ENCODE measurements at regions not wholly inside any gene's neighbourhood (a gene's known extent, or its start where the extent isn't known, plus 50 kb on each side); places are given as distances from the start of the nearest gene placed in this dataset.
"Not testable (repeated sequence)": the region's sequence is repeated elsewhere in the genome, so short reads cannot be mapped to it uniquely, and the experiment has no call there.

DNA sequence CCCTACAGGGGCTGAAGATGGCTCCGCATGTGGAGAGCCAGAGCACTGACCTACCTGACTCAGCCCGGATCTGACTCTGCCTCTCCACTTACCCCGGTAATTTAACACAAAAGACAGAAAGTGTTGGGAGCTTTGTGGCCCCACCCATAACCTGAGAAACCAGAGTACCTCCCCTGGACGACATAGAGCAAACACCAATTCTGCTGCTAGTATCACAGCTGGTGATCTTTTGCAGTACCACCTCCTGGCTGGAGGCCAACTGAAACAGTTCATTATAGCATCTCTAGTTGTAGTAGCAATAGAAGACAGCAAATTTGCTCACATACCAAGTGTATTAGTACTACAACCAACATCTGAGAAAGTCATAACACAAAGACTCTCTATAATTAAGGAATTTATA, 443.9 kb downstream of the KLHL4 start:
- Histone ChIP-seq H3K9me3 (ENCODE audit: insufficient read depth, low read depth, low read length) (no peaks in the 10 kb centered on the region), H4K20me1 (ENCODE audit: insufficient read depth, low read length) (no peaks in the 10 kb centered on the region), H2AFZ (ENCODE audit: low read depth, low read length) (no peak overlapping the region), H3K4me3 (ENCODE audit: insufficient read depth, low read depth, low read length) (no peak overlapping the region), H3K4me1 (ENCODE audit: insufficient read depth, low read length) (no peaks in the 10 kb centered on the region), H3K9ac (ENCODE audit: low read length) (no peak overlapping the region), H3K36me3 (ENCODE audit: insufficient read depth, low read length) (no peaks in the 10 kb centered on the region), H3K27ac (ENCODE audit: low read depth, low read length) (no peak overlapping the region), H3K27me3 (ENCODE audit: insufficient read depth, low read length) (no peaks in the 10 kb centered on the region), H3K4me2 (ENCODE audit: low read length) (no peak overlapping the region), H3K79me2 (ENCODE audit: insufficient read depth, low read length) (no peaks in the 10 kb centered on the region)
- H3K36me3 Mint-ChIP-seq (ENCODE audit: low read depth, unreplicated experiment) = no peaks in the 10 kb centered on the region
- no peaks in the 10 kb centered on the region for H3K27me3 Mint-ChIP-seq (ENCODE audit: low read depth, unreplicated experiment)
- H3K27ac Mint-ChIP-seq (ENCODE audit: unreplicated experiment) = no peak overlapping the region
- DNase-seq (ENCODE audit: low read depth) (no peak), FAIRE-seq (no peak)
- no peaks in the 10 kb centered on the region for H3K9me3 Mint-ChIP-seq (ENCODE audit: unreplicated experiment)
- TF ChIP-seq, protein P1, sequence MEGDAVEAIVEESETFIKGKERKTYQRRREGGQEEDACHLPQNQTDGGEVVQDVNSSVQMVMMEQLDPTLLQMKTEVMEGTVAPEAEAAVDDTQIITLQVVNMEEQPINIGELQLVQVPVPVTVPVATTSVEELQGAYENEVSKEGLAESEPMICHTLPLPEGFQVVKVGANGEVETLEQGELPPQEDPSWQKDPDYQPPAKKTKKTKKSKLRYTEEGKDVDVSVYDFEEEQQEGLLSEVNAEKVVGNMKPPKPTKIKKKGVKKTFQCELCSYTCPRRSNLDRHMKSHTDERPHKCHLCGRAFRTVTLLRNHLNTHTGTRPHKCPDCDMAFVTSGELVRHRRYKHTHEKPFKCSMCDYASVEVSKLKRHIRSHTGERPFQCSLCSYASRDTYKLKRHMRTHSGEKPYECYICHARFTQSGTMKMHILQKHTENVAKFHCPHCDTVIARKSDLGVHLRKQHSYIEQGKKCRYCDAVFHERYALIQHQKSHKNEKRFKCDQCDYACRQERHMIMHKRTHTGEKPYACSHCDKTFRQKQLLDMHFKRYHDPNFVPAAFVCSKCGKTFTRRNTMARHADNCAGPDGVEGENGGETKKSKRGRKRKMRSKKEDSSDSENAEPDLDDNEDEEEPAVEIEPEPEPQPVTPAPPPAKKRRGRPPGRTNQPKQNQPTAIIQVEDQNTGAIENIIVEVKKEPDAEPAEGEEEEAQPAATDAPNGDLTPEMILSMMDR (IDR thresholded peaks at IDR 0.05; ENCODE audit: insufficient read depth, low read depth, low read length) = no peak
- TF ChIP-seq EZH2 (IDR thresholded peaks at IDR 0.05; ENCODE audit: insufficient read depth, low read length) = no peak
- H3K4me1 Mint-ChIP-seq (ENCODE audit: low read depth, unreplicated experiment) = no peaks in the 10 kb centered on the region
- H3K4me3 Mint-ChIP-seq (ENCODE audit: unreplicated experiment) = no peak overlapping the region

DNA sequence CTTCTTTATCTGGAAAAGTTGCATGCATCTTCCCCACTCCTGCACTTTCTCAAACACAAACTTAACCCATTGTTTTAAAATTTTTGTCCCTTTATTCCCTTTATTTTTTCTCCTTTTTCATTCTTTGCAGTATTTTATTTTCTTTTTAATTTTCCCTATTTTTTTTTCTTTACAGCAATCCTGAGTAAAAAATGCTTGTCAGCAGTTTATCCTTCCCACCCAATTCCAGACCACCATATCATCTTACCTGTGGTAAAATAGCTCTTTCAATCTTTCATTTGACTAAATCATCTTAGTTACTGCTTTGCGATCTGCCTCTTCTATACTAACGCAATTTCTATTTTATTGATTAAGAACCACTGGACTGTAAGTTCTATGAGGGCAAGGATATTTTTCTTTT, 450.5 kb downstream of the KLHL4 start:
- DNase-seq (ENCODE audit: low read depth) (no peak), FAIRE-seq (no peak)
- Mint-ChIP-seq H3K36me3 (ENCODE audit: low read depth, unreplicated experiment) (no peaks in the 10 kb centered on the region), H3K27ac (ENCODE audit: unreplicated experiment) (no peak overlapping the region), H3K27me3 (ENCODE audit: low read depth, unreplicated experiment) (no peaks in the 10 kb centered on the region), H3K4me3 (ENCODE audit: unreplicated experiment) (no peak overlapping the region), H3K4me1 (ENCODE audit: low read depth, unreplicated experiment) (no peaks in the 10 kb centered on the region), H3K9me3 (ENCODE audit: unreplicated experiment) (no peaks in the 10 kb centered on the region)
- H3K27me3 ChIP-seq (ENCODE audit: insufficient read depth, low read length) = no peaks in the 10 kb centered on the region
- no peaks in the 10 kb centered on the region for H3K36me3 ChIP-seq (ENCODE audit: insufficient read depth, low read length)
- no peaks in the 10 kb centered on the region for H4K20me1 ChIP-seq (ENCODE audit: insufficient read depth, low read length)
- no peak overlapping the region for H2AFZ ChIP-seq (ENCODE audit: low read depth, low read length)
- no peaks in the 10 kb centered on the region for H3K9me3 ChIP-seq (ENCODE audit: insufficient read depth, low read depth, low read length)
- no peaks in the 10 kb centered on the region for H3K79me2 ChIP-seq (ENCODE audit: insufficient read depth, low read length)
- H3K27ac ChIP-seq (ENCODE audit: low read depth, low read length) = no peak overlapping the region
- no peak overlapping the region for H3K4me2 ChIP-seq (ENCODE audit: low read length)
- no peaks in the 10 kb centered on the region for H3K4me1 ChIP-seq (ENCODE audit: insufficient read depth, low read length)
- TF ChIP-seq, protein P1 (IDR thresholded peaks at IDR 0.05; ENCODE audit: insufficient read depth, low read depth, low read length) = no peak
- no peak for TF ChIP-seq EZH2 (IDR thresholded peaks at IDR 0.05; ENCODE audit: insufficient read depth, low read length)
- no peak overlapping the region for H3K9ac ChIP-seq (ENCODE audit: low read length)
- H3K4me3 ChIP-seq (ENCODE audit: insufficient read depth, low read depth, low read length) = no peak overlapping the region

DNA sequence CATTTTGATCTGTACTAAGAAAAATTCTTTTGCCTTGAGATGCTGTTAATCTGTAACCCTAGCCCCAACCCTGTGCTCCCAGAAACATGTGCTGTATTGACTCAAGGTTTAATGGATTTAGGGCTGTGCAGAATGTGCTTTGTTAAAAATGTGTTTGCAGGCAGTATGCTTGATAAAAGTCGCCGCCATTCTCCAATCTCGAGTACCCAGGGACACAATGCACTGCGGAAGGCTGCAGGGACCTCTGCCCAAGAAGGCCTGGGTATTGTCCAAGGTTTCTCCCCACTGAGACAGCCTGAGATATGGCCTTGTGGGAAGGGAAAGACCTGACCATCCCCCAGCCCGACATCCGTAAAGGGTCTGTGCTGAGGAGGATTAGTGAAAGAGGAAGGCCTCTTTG, 454.5 kb downstream of the KLHL4 start:
- not testable (repeated sequence) for H3K4me3 ChIP-seq (ENCODE audit: insufficient read depth, low read depth, low read length); H2AFZ ChIP-seq (ENCODE audit: low read depth, low read length); H3K9me3 Mint-ChIP-seq (ENCODE audit: unreplicated experiment); H3K27me3 ChIP-seq (ENCODE audit: insufficient read depth, low read length); H3K36me3 ChIP-seq (ENCODE audit: insufficient read depth, low read length); H3K4me3 Mint-ChIP-seq (ENCODE audit: unreplicated experiment); H3K9me3 ChIP-seq (ENCODE audit: insufficient read depth, low read depth, low read length); H3K4me2 ChIP-seq (ENCODE audit: low read length); H4K20me1 ChIP-seq (ENCODE audit: insufficient read depth, low read length); H3K4me1 ChIP-seq (ENCODE audit: insufficient read depth, low read length); H3K27ac ChIP-seq (ENCODE audit: low read depth, low read length); H3K4me1 Mint-ChIP-seq (ENCODE audit: low read depth, unreplicated experiment); H3K27ac Mint-ChIP-seq (ENCODE audit: unreplicated experiment); DNase-seq (ENCODE audit: low read depth); H3K79me2 ChIP-seq (ENCODE audit: insufficient read depth, low read length); FAIRE-seq; H3K36me3 Mint-ChIP-seq (ENCODE audit: low read depth, unreplicated experiment); H3K9ac ChIP-seq (ENCODE audit: low read length); H3K27me3 Mint-ChIP-seq (ENCODE audit: low read depth, unreplicated experiment)

Data from astrocyte (in vitro differentiated cells and primary cell).